Esophagus muscularis mucosa (tissue), 3 donors: ENCODE measurements at regions not wholly inside any gene's neighbourhood (a gene's known extent, or its start where the extent isn't known, plus 50 kb on each side); places are given as distances from the start of the nearest gene placed in this dataset.

Experiments used
- POLR2A ChIP-seq: fragments of 450-650 bp; IDR thresholded peaks from one replicate; pipeline ENCODE4 v1.6.1; 2017; ENCODE audit warnings: antibody characterized with exemption, moderate library complexity, mild to moderate bottlenecking, low read depth
- POLR2AphosphoS5 ChIP-seq, 2 donors: sonication (generic); formaldehyde crosslinking; IDR thresholded peaks; one replicate each; pipeline ENCODE4 v1.6.1; 2017; ENCODE audit warnings: antibody characterized with exemption in 2 of 2
- TF ChIP-seq, protein P1 (sequence below), 3 experiments: fragments of 200-600 bp in 2 of 3; fragments of 450-650 bp in 1 of 3; sonication (generic) in 2 of 3; IDR thresholded peaks; one replicate each; pipeline ENCODE4 v1.5.1; 2017 to 2019; ENCODE audit warnings: antibody characterized with exemption in 3 of 3, mild to moderate bottlenecking in 2 of 3, moderate library complexity in 1 of 3

DNA sequence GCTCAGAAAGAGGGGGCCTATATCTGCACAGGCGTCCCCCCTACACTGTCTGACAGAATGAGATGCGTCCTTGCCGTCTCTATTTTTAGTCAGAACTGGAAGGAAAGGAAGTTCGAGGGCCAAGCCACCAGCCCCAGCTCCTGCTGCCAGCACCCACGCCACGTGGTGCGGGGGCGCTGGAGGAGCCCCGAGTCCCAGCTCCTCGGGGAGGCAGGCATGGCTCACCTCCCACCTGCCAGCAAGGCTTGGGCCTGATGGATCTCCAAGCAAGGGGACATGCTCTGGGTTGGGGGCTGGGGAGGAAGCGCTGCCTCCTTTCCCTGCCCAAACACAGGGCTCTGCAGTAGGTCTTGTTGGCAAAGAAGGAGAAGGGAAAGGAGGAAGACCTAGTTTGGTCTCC is 80.3 kb upstream of the ARAP3 start:
- TF ChIP-seq, protein P1, sequence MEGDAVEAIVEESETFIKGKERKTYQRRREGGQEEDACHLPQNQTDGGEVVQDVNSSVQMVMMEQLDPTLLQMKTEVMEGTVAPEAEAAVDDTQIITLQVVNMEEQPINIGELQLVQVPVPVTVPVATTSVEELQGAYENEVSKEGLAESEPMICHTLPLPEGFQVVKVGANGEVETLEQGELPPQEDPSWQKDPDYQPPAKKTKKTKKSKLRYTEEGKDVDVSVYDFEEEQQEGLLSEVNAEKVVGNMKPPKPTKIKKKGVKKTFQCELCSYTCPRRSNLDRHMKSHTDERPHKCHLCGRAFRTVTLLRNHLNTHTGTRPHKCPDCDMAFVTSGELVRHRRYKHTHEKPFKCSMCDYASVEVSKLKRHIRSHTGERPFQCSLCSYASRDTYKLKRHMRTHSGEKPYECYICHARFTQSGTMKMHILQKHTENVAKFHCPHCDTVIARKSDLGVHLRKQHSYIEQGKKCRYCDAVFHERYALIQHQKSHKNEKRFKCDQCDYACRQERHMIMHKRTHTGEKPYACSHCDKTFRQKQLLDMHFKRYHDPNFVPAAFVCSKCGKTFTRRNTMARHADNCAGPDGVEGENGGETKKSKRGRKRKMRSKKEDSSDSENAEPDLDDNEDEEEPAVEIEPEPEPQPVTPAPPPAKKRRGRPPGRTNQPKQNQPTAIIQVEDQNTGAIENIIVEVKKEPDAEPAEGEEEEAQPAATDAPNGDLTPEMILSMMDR (IDR thresholded peaks at IDR 0.05) = no peak
- TF ChIP-seq POLR2A (no peak), POLR2AphosphoS5 (IDR thresholded peaks at IDR 0.05) (no peak)
